Esophagus squamous epithelium (tissue), 5 donors: ENCODE measurements at regions not wholly inside any gene's neighbourhood (a gene's known extent, or its start where the extent isn't known, plus 50 kb on each side); places are given as distances from the start of the nearest gene placed in this dataset.

Source experiments
- DNase-seq: peaks from one replicate; lab custom pipeline; 2025; lab: John Stamatoyannopoulos, UW
- H3K27ac ChIP-seq, 4 donors: fragments of 200-600 bp; sonication (generic); one replicate each; pipeline ENCODE4 v1.5.1; 2016 to 2019; ENCODE audit warnings: mild to moderate bottlenecking in 1 of 4
- H3K27me3 ChIP-seq, 4 donors: fragments of 200-600 bp; sonication (generic); 1 replicate in 3 of 4; 2 replicates in 1 of 4; pipeline versions ENCODE4 v1.5.1 to v1.6.0; 2017 to 2021; ENCODE audit warnings: antibody characterized with exemption in 1 of 4
- H3K36me3 ChIP-seq, 3 donors: fragments of 200-600 bp; sonication (generic); one replicate each; pipeline ENCODE4 v1.5.1; 2016 to 2019
- H3K4me1 ChIP-seq, 3 donors: fragments of 200-600 bp; sonication (generic); one replicate each; pipeline ENCODE4 v1.5.1; 2017 to 2019
- H3K4me3 ChIP-seq, 4 donors: fragments of 200-600 bp; sonication (generic); 1 replicate in 3 of 4; 2 replicates in 1 of 4; pipeline ENCODE4 v1.5.1; 2016 to 2019; ENCODE audit warnings: mild to moderate bottlenecking in 2 of 4, moderate library complexity in 1 of 4
- H3K9me3 ChIP-seq, 3 donors: fragments of 200-600 bp; sonication (generic); one replicate each; pipeline ENCODE4 v1.5.1; 2016 to 2019
- POLR2A ChIP-seq, 4 donors: fragments of 450-650 bp; IDR thresholded peaks; one replicate each; pipeline ENCODE4 v1.6.1; 2017; ENCODE audit warnings: antibody characterized with exemption in 4 of 4, mild to moderate bottlenecking in 4 of 4, moderate library complexity in 3 of 4
- WGBS, 2 donors: methylation state at CpG; one replicate each; pipeline ENCODE4 v1.1.5; 2018; 5-methylcytosine and 5-hydroxymethylcytosine counted together
- intact Hi-C: fragments of 100-400 bp; cut with DNase I; formaldehyde crosslinking; loops from one replicate; pipeline ENCODE4 v1.15.0; 2022
- TF ChIP-seq, protein P1 (sequence below), 6 experiments: fragments of 450-650 bp in 4 of 6; fragments of 200-600 bp in 2 of 6; sonication (generic) in 2 of 6; IDR thresholded peaks; one replicate each; pipeline ENCODE4 v1.5.1; 2016 to 2019; ENCODE audit warnings: antibody characterized with exemption in 6 of 6, mild to moderate bottlenecking in 4 of 6, moderate library complexity in 4 of 6
- donor health status: DM: yes; HTN: yes; CAD: no.

DNA sequence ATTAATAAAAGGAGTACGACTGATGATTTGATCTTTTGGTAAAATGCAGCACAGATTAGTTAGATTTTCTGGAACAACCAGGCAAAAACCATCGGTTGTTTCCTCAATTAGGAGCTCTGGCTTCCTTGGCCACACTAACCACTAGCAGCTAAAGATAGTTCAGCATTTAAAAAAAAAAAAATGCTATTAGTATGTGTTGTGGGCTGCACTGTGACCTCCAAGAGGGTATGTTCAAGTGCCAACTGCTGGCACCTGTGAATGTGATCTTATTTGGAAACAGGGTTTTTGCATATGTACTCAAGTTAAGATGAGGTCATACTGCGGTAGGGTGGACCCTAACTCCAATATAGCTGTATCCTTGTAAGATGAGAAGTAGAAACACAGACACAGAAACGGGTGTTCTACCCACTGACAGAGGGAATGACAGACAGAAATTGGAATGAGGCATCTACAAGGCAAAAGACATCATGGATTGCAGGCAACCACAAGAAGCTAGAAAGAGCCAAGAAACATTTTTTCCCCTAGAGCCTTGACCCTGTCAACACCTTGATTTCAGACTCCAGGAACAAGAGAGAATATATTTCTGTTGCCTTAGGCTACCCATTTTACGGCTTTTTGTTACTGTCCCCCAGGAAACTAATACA, 534.6 kb upstream of the ROBO2 start:
- no peaks in the 10 kb centered on the region for H3K36me3 ChIP-seq
- no peak for TF ChIP-seq POLR2A (IDR thresholded peaks at IDR 0.05)
- TF ChIP-seq, protein P1, sequence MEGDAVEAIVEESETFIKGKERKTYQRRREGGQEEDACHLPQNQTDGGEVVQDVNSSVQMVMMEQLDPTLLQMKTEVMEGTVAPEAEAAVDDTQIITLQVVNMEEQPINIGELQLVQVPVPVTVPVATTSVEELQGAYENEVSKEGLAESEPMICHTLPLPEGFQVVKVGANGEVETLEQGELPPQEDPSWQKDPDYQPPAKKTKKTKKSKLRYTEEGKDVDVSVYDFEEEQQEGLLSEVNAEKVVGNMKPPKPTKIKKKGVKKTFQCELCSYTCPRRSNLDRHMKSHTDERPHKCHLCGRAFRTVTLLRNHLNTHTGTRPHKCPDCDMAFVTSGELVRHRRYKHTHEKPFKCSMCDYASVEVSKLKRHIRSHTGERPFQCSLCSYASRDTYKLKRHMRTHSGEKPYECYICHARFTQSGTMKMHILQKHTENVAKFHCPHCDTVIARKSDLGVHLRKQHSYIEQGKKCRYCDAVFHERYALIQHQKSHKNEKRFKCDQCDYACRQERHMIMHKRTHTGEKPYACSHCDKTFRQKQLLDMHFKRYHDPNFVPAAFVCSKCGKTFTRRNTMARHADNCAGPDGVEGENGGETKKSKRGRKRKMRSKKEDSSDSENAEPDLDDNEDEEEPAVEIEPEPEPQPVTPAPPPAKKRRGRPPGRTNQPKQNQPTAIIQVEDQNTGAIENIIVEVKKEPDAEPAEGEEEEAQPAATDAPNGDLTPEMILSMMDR (IDR thresholded peaks at IDR 0.05): no peak
- no peak overlapping the region for H3K4me3 ChIP-seq
- no peak overlapping the region for H3K27ac ChIP-seq
- no peaks in the 10 kb centered on the region for H3K4me1 ChIP-seq
- intact Hi-C loops: no loop called here
- WGBS, 2 donors: 73 to 74% methylated on average over 5 of the region's 5 CpGs
- H3K9me3 ChIP-seq: no peaks in the 10 kb centered on the region
- no peak for DNase-seq
- no peaks in the 10 kb centered on the region for H3K27me3 ChIP-seq

DNA sequence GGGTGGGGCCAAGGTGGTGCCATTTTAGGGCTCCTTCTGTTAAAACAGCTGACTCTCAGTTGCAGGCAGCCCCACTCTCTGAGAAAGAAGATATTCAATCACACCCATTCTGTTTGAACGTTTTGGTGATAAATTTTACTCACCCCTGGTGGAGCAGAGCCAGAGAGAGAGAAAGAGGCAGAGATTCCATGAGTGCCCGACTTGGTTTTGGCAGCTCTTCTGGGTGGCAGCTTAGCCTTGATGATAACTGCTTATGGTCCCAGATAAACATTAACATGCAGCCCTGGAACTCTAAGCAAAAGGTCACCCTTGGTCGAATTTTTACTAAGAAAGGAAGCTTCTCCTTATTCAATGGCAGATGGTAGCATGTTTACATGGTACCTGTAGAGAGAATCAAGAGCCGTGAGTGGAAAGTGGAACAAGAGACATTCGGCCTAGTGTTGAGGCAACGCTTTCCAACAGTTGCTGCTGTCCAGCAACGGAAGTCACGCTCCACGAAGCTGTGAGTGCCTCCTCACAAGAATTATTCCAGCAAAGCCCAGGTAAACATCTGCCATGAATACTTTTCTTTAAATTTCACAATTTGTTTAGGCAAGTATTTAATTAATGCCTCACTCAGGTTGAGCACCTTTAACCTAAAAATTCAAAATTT, 530.6 kb upstream of the ROBO2 start:
- intact Hi-C loops: no loop called here
- H3K4me1 ChIP-seq: no peaks in the 10 kb centered on the region
- H3K9me3 ChIP-seq: no peaks in the 10 kb centered on the region
- no peaks in the 10 kb centered on the region for H3K27me3 ChIP-seq
- no peak for TF ChIP-seq POLR2A (IDR thresholded peaks at IDR 0.05)
- TF ChIP-seq, protein P1 (IDR thresholded peaks at IDR 0.05): no peak
- WGBS, 2 donors: 67 to 69% methylated on average over 9 of the region's 9 CpGs
- H3K27ac ChIP-seq: no peak overlapping the region
- no peak for DNase-seq
- no peaks in the 10 kb centered on the region for H3K36me3 ChIP-seq
- no peak overlapping the region for H3K4me3 ChIP-seq

DNA sequence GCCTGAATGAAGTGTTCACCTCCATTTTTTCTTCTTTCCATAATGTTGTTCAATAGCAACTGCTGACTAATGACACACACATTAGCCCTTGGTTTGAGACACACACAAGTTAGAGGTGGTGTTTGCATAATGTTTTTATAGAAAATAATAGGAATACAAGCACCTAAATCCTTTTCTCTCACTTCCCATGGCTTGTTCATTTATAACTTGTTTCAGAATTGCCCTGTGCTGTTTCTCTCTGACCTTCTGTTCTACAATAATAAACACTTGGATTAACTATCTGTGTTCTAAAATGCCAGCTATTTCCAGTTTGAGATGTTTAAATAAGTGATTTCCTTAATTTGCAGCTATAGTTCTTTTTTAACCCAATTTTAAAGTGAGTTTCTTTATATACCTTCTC, 525.1 kb upstream of the ROBO2 start:
- intact Hi-C loops: no loop called here
- H3K4me3 ChIP-seq: no peak overlapping the region
- H3K27me3 ChIP-seq: no peaks in the 10 kb centered on the region
- H3K4me1 ChIP-seq: no peaks in the 10 kb centered on the region
- no peak for DNase-seq
- H3K9me3 ChIP-seq: no peaks in the 10 kb centered on the region
- H3K27ac ChIP-seq: no peak overlapping the region
- TF ChIP-seq, protein P1 (IDR thresholded peaks at IDR 0.05): no peak
- no peak for TF ChIP-seq POLR2A (IDR thresholded peaks at IDR 0.05)
- H3K36me3 ChIP-seq: no peaks in the 10 kb centered on the region

DNA sequence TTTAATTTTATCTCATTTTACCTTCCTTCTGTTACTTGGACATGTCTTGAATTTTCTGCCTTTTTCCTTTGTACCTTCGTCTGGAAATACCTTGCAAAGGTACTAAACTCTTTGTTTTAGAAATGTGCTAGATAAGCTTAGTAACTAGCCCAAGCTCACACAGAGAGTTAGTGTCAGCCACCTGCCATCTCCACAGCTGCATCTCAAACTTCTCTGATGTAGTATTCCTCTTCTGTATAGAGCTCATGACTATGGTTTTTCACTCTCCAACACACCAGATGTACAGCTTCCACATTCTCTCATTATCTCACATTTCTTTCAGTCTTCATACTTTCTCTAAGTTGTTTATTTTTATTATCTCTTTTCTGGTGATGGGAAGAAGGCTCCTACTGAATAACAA, 516.6 kb upstream of the ROBO2 start:
- Histone ChIP-seq H3K4me1 (no peaks in the 10 kb centered on the region), H3K9me3 (no peaks in the 10 kb centered on the region), H3K27ac (no peak overlapping the region), H3K36me3 (no peaks in the 10 kb centered on the region), H3K4me3 (no peak overlapping the region), H3K27me3 (no peaks in the 10 kb centered on the region)
- no peak for TF ChIP-seq POLR2A (IDR thresholded peaks at IDR 0.05)
- TF ChIP-seq, protein P1 (IDR thresholded peaks at IDR 0.05): no peak
- no peak for DNase-seq
- 50 to 65% methylated on average over 1 of the region's 1 CpG for WGBS, 2 donors
- intact Hi-C loops: no loop called here

DNA sequence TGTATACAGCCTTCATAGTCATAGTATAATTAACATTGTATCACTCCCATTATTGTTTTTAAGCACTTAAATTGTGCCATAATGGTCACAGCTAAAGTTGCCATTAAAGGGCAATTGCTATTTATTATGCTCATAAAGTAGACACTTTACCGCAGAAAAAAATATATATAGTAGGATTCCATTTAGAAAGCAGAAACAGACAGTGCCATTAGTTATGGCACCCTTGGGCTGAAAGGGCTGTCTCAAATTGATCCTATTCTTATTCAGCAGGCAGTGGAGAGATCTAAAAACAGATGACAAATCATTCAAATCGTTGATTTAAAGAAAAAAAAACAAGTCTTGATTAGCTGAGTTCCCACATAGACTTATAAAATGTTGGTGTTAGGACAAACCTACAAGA, 514.2 kb upstream of the ROBO2 start:
- no peak for DNase-seq
- Histone ChIP-seq H3K27ac (no peak overlapping the region), H3K4me3 (no peak overlapping the region), H3K27me3 (no peaks in the 10 kb centered on the region), H3K36me3 (no peaks in the 10 kb centered on the region), H3K9me3 (no peaks in the 10 kb centered on the region), H3K4me1 (no peaks in the 10 kb centered on the region)
- intact Hi-C loops: no loop called here
- TF ChIP-seq, protein P1 (IDR thresholded peaks at IDR 0.05): no peak
- TF ChIP-seq POLR2A (IDR thresholded peaks at IDR 0.05): no peak
- 74 to 78% methylated on average over 2 of the region's 2 CpGs for WGBS, 2 donors
